H1 (cell line): ENCODE measurements at regions not wholly inside any gene's neighbourhood (a gene's known extent, or its start where the extent isn't known, plus 50 kb on each side); places are given as distances from the start of the nearest gene placed in this dataset.

Source experiments
- ATF3 ChIP-seq: IDR thresholded peaks from 2 replicates; pipeline ENCODE4 v1.6.1; 2011; ENCODE audit warnings: low read depth, mild to moderate bottlenecking, low read length; ENCODE audit not compliant: insufficient read depth
- BACH1 ChIP-seq: IDR thresholded peaks from 2 replicates; pipeline ENCODE4 v1.6.1; 2012; ENCODE audit warnings: low read length, improper control_type of control experiment
- CHD1 ChIP-seq: IDR thresholded peaks from 2 replicates; pipeline ENCODE4 v1.6.1; 2012; ENCODE audit warnings: low read depth, low read length, improper control_type of control experiment
- SAP30 ChIP-seq: fragments of 300-600 bp; sonication (generic); IDR thresholded peaks from 2 replicates; pipeline ENCODE4 v1.7.1; 2012; ENCODE audit warnings: low read length, moderate library complexity, mild to moderate bottlenecking, inconsistent platforms; ENCODE audit not compliant: insufficient read depth, insufficient replicate concordance
- YY1 ChIP-seq: IDR thresholded peaks from 2 replicates; pipeline ENCODE4 v1.6.1; 2011; ENCODE audit warnings: low read depth, mild to moderate bottlenecking, low read length

GRCh38 chr12:124499190-124499753 is 68.1 kb downstream of the NCOR2 start (continued):
- TF ChIP-seq CHD1: no peak
- no peak for TF ChIP-seq BACH1
- TF ChIP-seq ATF3: no peak
- TF ChIP-seq SAP30: no peak
- no peak for TF ChIP-seq YY1
